Duodenal mucosa (tissue), 2 donors: ENCODE measurements at regions not wholly inside any gene's neighbourhood (a gene's known extent, or its start where the extent isn't known, plus 50 kb on each side); places are given as distances from the start of the nearest gene placed in this dataset.

Experiments used
- H3K27ac ChIP-seq: one replicate; pipeline ENCODE4 v1.7.0; 2013; ENCODE audit warnings: low read depth, low read length
- H3K27me3 ChIP-seq, 2 donors: one replicate each; pipeline ENCODE4 v1.7.0; 2013; ENCODE audit warnings: low read length in 2 of 2, control low read depth in 1 of 2; ENCODE audit not compliant: insufficient read depth in 2 of 2, control insufficient read depth in 1 of 2
- H3K36me3 ChIP-seq, 2 donors: one replicate each; pipeline ENCODE4 v1.7.0; 2013; ENCODE audit warnings: low read length in 2 of 2, control low read depth in 1 of 2; ENCODE audit not compliant: insufficient read depth in 2 of 2, control insufficient read depth in 1 of 2
- H3K4me1 ChIP-seq, 2 donors: one replicate each; pipeline ENCODE4 v1.7.0; 2013; ENCODE audit warnings: low read length in 2 of 2, control low read depth in 1 of 2; ENCODE audit not compliant: insufficient read depth in 2 of 2, control insufficient read depth in 1 of 2
- H3K4me3 ChIP-seq, 2 donors: one replicate each; pipeline ENCODE4 v1.7.0; 2013; ENCODE audit warnings: low read length in 2 of 2, low read depth in 1 of 2
- H3K9ac ChIP-seq, 2 donors: one replicate each; pipeline ENCODE4 v1.7.0; 2013; ENCODE audit warnings: low read length in 2 of 2, low read depth in 1 of 2
- H3K9me3 ChIP-seq, 2 donors: one replicate each; pipeline ENCODE4 v1.7.0; 2013; ENCODE audit warnings: low read length in 2 of 2, control low read depth in 1 of 2; ENCODE audit not compliant: control insufficient read depth in 1 of 2

- no peak overlapping the region for H3K9ac ChIP-seq
- H3K27me3 ChIP-seq = no peaks in the 10 kb centered on the region
- H3K9me3 ChIP-seq = peaks cover 3% of the 10 kb centered on the region in 2 donors
- no peaks in the 10 kb centered on the region for H3K36me3 ChIP-seq
- no peak overlapping the region for H3K27ac ChIP-seq
- H3K4me3 ChIP-seq = no peak overlapping the region
- H3K4me1 ChIP-seq = no peaks in the 10 kb centered on the region
These were observed 62.6 kb upstream of the SEMA3C start for GRCh38 chr7:80981405-80981804.

DNA sequence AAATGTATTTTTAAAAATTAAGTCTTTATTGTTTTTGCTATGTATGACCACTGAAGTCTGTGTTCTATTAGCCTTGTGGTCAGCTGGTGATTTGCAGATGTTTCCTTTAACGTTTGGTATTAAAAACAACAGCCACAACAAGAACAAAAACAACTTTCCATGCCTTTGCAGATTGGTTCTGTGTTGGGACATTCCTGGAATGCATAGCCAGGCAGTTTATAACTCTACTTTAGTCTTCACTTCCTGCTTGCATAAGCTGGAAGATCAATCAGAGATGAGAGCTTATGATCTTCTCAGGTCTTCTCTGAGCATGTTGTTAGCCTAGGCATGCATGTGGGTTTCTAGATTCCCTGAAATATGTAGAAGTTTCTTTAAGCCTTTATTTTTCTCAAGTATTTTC lies 58.9 kb upstream of the SEMA3C start:
- H3K36me3 ChIP-seq = no peaks in the 10 kb centered on the region
- H3K9me3 ChIP-seq = peaks cover 3% of the 10 kb centered on the region in 2 donors
- H3K4me3 ChIP-seq = no peak overlapping the region
- no peak overlapping the region for H3K27ac ChIP-seq
- no peak overlapping the region for H3K9ac ChIP-seq
- no peaks in the 10 kb centered on the region for H3K4me1 ChIP-seq
- H3K27me3 ChIP-seq = no peaks in the 10 kb centered on the region

DNA sequence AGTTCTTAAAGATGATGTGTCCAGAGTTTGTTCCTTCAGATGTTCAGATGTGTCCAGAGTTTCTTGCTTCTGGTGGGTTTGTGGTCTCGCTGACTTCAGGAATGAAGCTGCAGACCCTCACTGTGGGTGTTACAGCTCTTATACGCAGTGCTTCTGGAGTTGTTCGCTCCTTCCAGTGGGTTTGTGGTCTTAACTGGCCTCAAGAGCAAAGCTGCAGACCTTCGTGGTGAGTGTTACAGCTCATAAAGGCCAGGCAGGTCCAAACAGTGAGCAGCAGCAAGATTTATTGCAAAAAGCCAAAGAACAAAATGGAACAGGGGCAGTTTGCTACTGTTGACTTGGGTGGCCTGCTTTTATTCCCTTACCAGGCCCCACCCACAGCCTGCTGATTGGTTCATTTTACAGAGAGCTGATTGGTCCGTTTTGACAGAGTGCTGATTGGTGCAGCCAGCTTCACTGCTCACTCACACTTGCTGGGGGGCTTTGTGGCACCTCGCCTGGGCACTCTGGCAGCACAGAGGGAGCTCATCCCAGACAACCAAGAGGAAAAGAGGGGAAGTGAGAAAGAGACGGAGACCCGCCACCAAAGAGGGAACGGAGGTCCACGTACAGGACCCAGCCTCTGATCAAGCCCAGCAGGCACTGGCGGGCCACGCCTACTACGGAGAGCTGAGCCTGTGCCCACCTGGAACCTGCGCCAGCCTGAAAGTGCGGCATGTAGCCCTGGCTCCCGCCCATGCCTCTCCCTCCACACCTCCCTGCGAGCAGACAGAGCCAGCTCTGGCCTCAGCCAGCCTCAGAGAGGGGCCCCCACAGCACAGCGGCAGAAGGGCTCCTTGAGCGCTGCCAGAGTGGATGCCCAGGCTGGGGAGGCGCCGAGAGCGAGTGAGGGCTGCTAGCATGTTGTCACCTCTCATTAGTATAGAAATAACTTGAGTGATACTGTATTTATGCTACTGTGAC lies 55.8 kb upstream of the SEMA3C start:
- Histone ChIP-seq H3K9ac (no peak overlapping the region), H3K27ac (no peak overlapping the region), H3K9me3 (peaks cover 3% of the 10 kb centered on the region in 2 donors), H3K4me1 (no peaks in the 10 kb centered on the region), H3K27me3 (no peaks in the 10 kb centered on the region), H3K36me3 (no peaks in the 10 kb centered on the region), H3K4me3 (no peak overlapping the region)

DNA sequence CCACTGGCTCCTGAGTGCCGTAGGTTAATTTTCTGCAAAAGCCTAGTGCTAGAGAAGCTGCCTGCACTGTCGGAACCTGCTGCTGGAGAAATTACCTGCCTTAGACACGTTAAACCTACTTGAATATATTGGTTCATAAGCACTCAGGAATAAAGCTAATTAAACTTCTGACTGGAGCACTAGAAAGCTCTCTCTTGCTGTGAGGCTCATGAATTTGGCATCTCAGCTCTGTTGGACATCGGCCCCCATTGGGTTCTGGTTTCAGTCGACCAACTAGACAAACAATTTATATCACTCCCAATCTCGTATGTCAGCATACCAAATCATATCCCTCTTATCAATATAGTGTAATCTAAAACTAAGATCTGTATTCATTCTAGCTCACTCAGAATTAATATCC lies 52.4 kb upstream of the SEMA3C start:
- Histone ChIP-seq H3K4me3 (no peak overlapping the region), H3K27me3 (no peaks in the 10 kb centered on the region), H3K9me3 (no peaks in the 10 kb centered on the region), H3K27ac (no peak overlapping the region), H3K36me3 (no peaks in the 10 kb centered on the region), H3K4me1 (no peaks in the 10 kb centered on the region), H3K9ac (no peak overlapping the region)
